Spinal cord (tissue), 9 donors: ENCODE measurements at regions not wholly inside any gene's neighbourhood (a gene's known extent, or its start where the extent isn't known, plus 50 kb on each side); places are given as distances from the start of the nearest gene placed in this dataset.
"Not testable (repeated sequence)": the region's sequence is repeated elsewhere in the genome, so short reads cannot be mapped to it uniquely, and the experiment has no call there.

Experiments
- DNase-seq, 6 donors: peaks; one replicate each; pipeline versions ENCODE4 v3.0.0 to v3.0.0-alpha.2; 2013 to 2015; ENCODE audit warnings: low spot score in 6 of 6, low read depth in 4 of 6
- H3K27ac ChIP-seq: one replicate; pipeline ENCODE4 v1.5.1; 2013; ENCODE audit warnings: low read depth, low read length, control low read depth
- H3K27me3 ChIP-seq: one replicate; pipeline ENCODE4 v1.6.1; 2013; ENCODE audit warnings: low read length; ENCODE audit not compliant: control insufficient read depth, insufficient read depth
- H3K36me3 ChIP-seq: one replicate; pipeline ENCODE4 v1.6.1; 2013; ENCODE audit warnings: low read length; ENCODE audit not compliant: control insufficient read depth, insufficient read depth
- H3K4me1 ChIP-seq: one replicate; pipeline ENCODE4 v1.6.1; 2013; ENCODE audit warnings: low read length; ENCODE audit not compliant: control insufficient read depth, insufficient read depth
- H3K4me3 ChIP-seq: one replicate; pipeline ENCODE4 v1.5.1; 2013; ENCODE audit warnings: low read depth, low read length, control low read depth
- H3K9me3 ChIP-seq: one replicate; pipeline ENCODE4 v1.6.1; 2013; ENCODE audit warnings: low read length; ENCODE audit not compliant: control insufficient read depth, insufficient read depth
- WGBS: methylation state at CpG from one replicate; pipeline ENCODE4 v1.1.5; 2013; ENCODE audit warnings: missing lambda C conversion rate; ENCODE audit not compliant: insufficient coverage; 5-methylcytosine and 5-hydroxymethylcytosine counted together
- donor health status: healthy.

- Histone ChIP-seq H3K4me3 (no peak overlapping the region), H3K27ac (no peak overlapping the region)
- peak in 1 of 6 donors; percentile 92 for DNase-seq
Measured at GRCh38 chr4:148926276-148927260, 484.4 kb upstream of the NR3C2 start.

GRCh38 chr4:148923881-148924280 is 481.7 kb upstream of the NR3C2 start:
- Histone ChIP-seq H3K9me3 (no peaks in the 10 kb centered on the region), H3K27me3 (no peaks in the 10 kb centered on the region), H3K4me3 (no peak overlapping the region), H3K4me1 (no peaks in the 10 kb centered on the region), H3K27ac (no peak overlapping the region), H3K36me3 (no peaks in the 10 kb centered on the region)
- no peak for DNase-seq

More at GRCh38 chr4:148926276-148927260, 484.4 kb upstream of the NR3C2 start:
- WGBS, result 81% methylated on average over 2 of the region's 3 CpGs
- no peaks in the 10 kb centered on the region for H3K27me3 ChIP-seq
- H3K9me3 ChIP-seq, result peaks cover 4% of the 10 kb centered on the region
- no peaks in the 10 kb centered on the region for H3K36me3 ChIP-seq
- H3K4me1 ChIP-seq, result no peaks in the 10 kb centered on the region

GRCh38 chr4:148922497-148922896 is 480.3 kb upstream of the NR3C2 start:
- no peak for DNase-seq
- no CpG with 5 or more reads among the region's 1 CpG for WGBS
- Histone ChIP-seq H3K4me1 (no peaks in the 10 kb centered on the region), H3K27ac (no peak overlapping the region), H3K4me3 (no peak overlapping the region), H3K27me3 (no peaks in the 10 kb centered on the region), H3K9me3 (no peaks in the 10 kb centered on the region), H3K36me3 (no peaks in the 10 kb centered on the region)

GRCh38 chr4:148914734-148915133 is 472.5 kb upstream of the NR3C2 start:
- no CpG with 5 or more reads among the region's 2 CpGs for WGBS
- DNase-seq, result no peak

GRCh38 chr4:148914301-148914700 is 472.1 kb upstream of the NR3C2 start:
- H3K27ac ChIP-seq, result no peak overlapping the region
- no peaks in the 10 kb centered on the region for H3K9me3 ChIP-seq
- no peaks in the 10 kb centered on the region for H3K4me1 ChIP-seq
- no peaks in the 10 kb centered on the region for H3K36me3 ChIP-seq
- DNase-seq, result no peak
- no peak overlapping the region for H3K4me3 ChIP-seq
- 93% methylated on average over 10 of the region's 10 CpGs for WGBS
- no peaks in the 10 kb centered on the region for H3K27me3 ChIP-seq

More at GRCh38 chr4:148914734-148915133, 472.5 kb upstream of the NR3C2 start:
- Histone ChIP-seq H3K4me3 (no peak overlapping the region), H3K27me3 (no peaks in the 10 kb centered on the region), H3K27ac (no peak overlapping the region), H3K36me3 (no peaks in the 10 kb centered on the region), H3K4me1 (no peaks in the 10 kb centered on the region), H3K9me3 (no peaks in the 10 kb centered on the region)

GRCh38 chr4:148903388-148903787 is 461.2 kb upstream of the NR3C2 start:
- H3K4me3 ChIP-seq, result no peak overlapping the region
- H3K9me3 ChIP-seq, result no peaks in the 10 kb centered on the region
- no peak overlapping the region for H3K27ac ChIP-seq
- no peaks in the 10 kb centered on the region for H3K4me1 ChIP-seq
- H3K27me3 ChIP-seq, result no peaks in the 10 kb centered on the region
- no peaks in the 10 kb centered on the region for H3K36me3 ChIP-seq
- no peak for DNase-seq

GRCh38 chr4:148901075-148901705 is 459.0 kb upstream of the NR3C2 start:
- no peak overlapping the region for H3K4me3 ChIP-seq
- no peaks in the 10 kb centered on the region for H3K27me3 ChIP-seq
- H3K4me1 ChIP-seq, result no peaks in the 10 kb centered on the region
- no peak for DNase-seq
- WGBS, result 60% methylated on average over 1 of the region's 3 CpGs
- H3K9me3 ChIP-seq, result no peaks in the 10 kb centered on the region
- no peaks in the 10 kb centered on the region for H3K36me3 ChIP-seq
- H3K27ac ChIP-seq, result no peak overlapping the region

- H3K36me3 ChIP-seq, H3K4me3 ChIP-seq, H3K9me3 ChIP-seq, H3K27me3 ChIP-seq, H3K4me1 ChIP-seq, H3K27ac ChIP-seq, DNase-seq: not testable (repeated sequence)
Measured at GRCh38 chr4:148898139-148898538, 455.9 kb upstream of the NR3C2 start.

- Histone ChIP-seq H3K36me3 (no peaks in the 10 kb centered on the region), H3K27ac (no peak overlapping the region), H3K4me3 (no peak overlapping the region), H3K9me3 (no peaks in the 10 kb centered on the region), H3K27me3 (no peaks in the 10 kb centered on the region), H3K4me1 (no peaks in the 10 kb centered on the region)
- 42% methylated on average over 2 of the region's 3 CpGs for WGBS
- peak in 1 of 6 donors; percentile 10 for DNase-seq
Measured at GRCh38 chr4:148893095-148893494, 450.9 kb upstream of the NR3C2 start.

- H3K4me1 ChIP-seq, result no peaks in the 10 kb centered on the region
- H3K9me3 ChIP-seq, result no peaks in the 10 kb centered on the region
- no peak overlapping the region for H3K4me3 ChIP-seq
- no CpG with 5 or more reads among the region's 3 CpGs for WGBS
- H3K27ac ChIP-seq, result no peak overlapping the region
- DNase-seq, result no peak
- no peaks in the 10 kb centered on the region for H3K27me3 ChIP-seq
- no peaks in the 10 kb centered on the region for H3K36me3 ChIP-seq
Measured at GRCh38 chr4:148883891-148884290, 441.7 kb upstream of the NR3C2 start.
